Endothelial cell of umbilical vein (primary cell): ENCODE measurements at regions not wholly inside any gene's neighbourhood (a gene's known extent, or its start where the extent isn't known, plus 50 kb on each side); places are given as distances from the start of the nearest gene placed in this dataset.
"Not testable (repeated sequence)": the region's sequence is repeated elsewhere in the genome, so short reads cannot be mapped to it uniquely, and the experiment has no call there.

Experiments
- MYC ChIP-seq: IDR thresholded peaks from one replicate; pipeline ENCODE4 v1.6.1; 2011; ENCODE audit warnings: mild to moderate bottlenecking, low read depth, low read length
- POLR2A ChIP-seq: IDR thresholded peaks from 2 replicates; pipeline ENCODE4 v1.6.1; 2012; ENCODE audit warnings: low read depth, mild to moderate bottlenecking, control low read depth, low read length
- POLR2AphosphoS5 ChIP-seq: IDR thresholded peaks from 2 replicates; pipeline ENCODE4 v1.6.1; 2012; ENCODE audit warnings: low read depth, mild to moderate bottlenecking, control low read depth, low read length, moderate library complexity; ENCODE audit not compliant: insufficient read depth
- TF ChIP-seq, protein P1 (sequence below), 2 donors: IDR thresholded peaks; 1 replicate in 1 of 2; 2 replicates in 1 of 2; pipeline ENCODE4 v1.5.1; 2011; ENCODE audit warnings: low read length in 2 of 2, mild to moderate bottlenecking in 2 of 2, moderate library complexity in 2 of 2, control low read depth in 1 of 2, inconsistent platforms in 1 of 2, low read depth in 1 of 2; ENCODE audit not compliant: insufficient read depth in 1 of 2; ENCODE audit errors: extremely low read depth in 1 of 2

DNA sequence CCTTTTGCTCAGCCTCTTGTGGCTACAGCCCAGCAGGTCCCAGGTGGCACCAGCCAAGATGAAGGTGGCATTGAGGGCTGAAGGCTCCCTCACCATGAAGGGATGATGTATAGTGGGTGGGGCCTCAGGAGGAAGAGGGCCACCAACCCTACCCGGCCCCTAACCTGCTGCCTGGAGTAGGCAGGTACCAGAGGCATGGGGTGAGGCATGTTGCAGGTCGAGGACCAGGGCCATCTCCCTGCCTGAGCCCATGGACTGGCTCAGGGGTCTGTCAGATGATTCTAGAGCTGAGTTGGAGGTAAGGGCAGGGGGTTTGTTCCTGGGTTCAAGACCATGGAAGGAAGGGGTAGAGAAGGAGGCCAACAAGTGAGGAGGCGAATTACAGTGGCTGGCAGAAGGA lies 231.1 kb downstream of the POTEM start:
- TF ChIP-seq MYC, POLR2AphosphoS5, POLR2A: not testable (repeated sequence)
- TF ChIP-seq, protein P1, sequence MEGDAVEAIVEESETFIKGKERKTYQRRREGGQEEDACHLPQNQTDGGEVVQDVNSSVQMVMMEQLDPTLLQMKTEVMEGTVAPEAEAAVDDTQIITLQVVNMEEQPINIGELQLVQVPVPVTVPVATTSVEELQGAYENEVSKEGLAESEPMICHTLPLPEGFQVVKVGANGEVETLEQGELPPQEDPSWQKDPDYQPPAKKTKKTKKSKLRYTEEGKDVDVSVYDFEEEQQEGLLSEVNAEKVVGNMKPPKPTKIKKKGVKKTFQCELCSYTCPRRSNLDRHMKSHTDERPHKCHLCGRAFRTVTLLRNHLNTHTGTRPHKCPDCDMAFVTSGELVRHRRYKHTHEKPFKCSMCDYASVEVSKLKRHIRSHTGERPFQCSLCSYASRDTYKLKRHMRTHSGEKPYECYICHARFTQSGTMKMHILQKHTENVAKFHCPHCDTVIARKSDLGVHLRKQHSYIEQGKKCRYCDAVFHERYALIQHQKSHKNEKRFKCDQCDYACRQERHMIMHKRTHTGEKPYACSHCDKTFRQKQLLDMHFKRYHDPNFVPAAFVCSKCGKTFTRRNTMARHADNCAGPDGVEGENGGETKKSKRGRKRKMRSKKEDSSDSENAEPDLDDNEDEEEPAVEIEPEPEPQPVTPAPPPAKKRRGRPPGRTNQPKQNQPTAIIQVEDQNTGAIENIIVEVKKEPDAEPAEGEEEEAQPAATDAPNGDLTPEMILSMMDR (IDR thresholded peaks at IDR 0.05; ENCODE audit: extremely low read depth in 1 of 2, insufficient read depth in 1 of 2, low read depth in 1 of 2, low read length in 2 of 2), result not testable (repeated sequence)
